NCI-H2196 (cell line): ENCODE measurements at regions not wholly inside any gene's neighbourhood (a gene's known extent, or its start where the extent isn't known, plus 50 kb on each side); places are given as distances from the start of the nearest gene placed in this dataset.
"Not testable (repeated sequence)": the region's sequence is repeated elsewhere in the genome, so short reads cannot be mapped to it uniquely, and the experiment has no call there.

Experiments used
- DNase-seq: peaks from one replicate; lab custom pipeline; 2025; ENCODE audit not compliant: unreplicated experiment; lab: John Stamatoyannopoulos, UW

DNA sequence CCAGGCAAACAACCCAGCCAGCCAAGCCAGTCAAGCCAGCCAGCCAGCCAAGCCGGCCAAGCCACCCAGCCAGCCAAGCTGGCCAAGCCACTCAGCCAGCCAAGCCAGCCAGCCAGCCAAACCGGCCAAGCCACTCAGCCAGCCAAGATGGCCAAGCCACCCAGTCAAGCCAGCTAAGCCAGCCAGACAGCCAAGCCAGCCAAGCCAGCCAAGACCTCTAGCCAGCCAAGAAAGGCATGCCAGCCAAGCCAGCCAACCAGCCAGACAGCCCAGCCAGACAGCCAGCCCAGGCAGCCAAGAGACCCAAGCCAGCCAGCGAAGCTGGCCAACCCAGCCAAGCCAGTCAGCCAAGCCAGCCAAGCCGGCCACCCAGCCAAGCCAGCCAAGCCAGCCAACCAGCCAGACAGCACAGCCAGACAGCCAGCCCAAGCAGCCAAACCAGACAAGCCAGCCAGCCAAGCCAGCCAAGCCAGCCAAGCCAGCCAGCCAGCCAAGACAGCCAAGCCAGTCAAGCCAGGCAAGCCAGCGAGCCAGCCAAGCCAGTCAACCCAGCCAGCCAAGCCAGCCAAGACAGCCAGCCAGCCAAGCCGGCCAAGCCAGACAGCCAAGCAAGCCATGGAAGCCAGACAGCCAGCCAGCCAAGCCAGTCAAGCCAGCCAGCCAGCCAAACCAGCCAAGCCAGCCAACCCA lies 1598.0 kb downstream of the RPIA start:
- not testable (repeated sequence) for DNase-seq

DNA sequence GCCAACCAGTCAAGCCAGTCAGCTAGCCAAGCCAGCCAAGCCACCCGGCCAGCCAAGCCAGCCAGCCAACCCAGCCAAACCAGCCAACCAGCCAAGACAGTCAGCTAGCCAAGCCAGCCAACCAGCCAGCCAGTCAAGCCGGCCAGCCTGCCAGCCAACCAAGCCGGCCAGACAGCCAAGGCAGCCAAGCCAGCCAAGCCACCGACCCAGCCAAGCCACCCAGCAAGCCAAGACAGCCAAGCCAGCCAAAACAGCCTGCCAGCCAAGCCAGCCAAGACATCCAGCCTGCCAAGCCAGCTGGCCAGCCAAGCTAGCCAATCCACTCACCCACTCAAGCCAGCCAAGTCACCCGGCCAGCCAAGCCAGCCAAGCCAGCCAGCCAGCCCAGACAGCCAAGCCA lies 1599.2 kb downstream of the RPIA start:
- DNase-seq, result not testable (repeated sequence)

DNA sequence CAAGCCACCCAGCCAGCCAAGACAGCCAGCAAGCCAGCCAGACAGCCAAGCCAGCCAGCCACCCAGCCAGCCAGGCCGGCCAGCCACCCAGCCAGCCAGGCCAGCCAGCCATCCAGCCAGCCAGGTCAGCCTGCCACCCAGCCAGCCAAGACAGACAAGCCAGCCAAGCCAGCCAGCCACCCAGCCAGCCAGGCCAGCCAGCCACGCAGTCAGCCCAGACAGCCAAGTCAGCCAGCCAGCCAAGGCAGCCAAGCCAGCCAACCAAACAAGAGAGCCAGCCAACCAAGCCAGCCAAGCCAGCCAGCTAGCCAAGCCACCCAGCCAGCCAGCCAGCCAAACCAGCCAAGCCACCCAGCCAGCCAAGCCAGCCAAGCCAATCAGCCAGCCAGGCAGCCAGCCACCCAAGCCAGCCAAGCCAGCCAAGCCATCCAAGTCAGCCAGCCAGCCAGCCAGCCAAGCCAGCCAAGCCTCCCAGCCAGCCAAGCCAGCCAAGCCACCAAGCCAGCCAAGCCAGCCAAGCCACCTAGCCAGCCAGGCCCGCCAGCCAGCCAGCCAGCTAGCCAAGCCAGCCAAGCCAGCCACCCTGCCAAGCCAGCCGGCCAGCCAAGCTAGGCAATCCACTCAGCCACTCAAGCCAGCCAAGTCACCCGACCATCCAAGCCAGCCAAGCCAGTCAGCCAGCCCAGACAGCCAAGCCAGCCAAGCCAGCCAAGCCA lies 1599.9 kb downstream of the RPIA start:
- DNase-seq, result not testable (repeated sequence)

DNA sequence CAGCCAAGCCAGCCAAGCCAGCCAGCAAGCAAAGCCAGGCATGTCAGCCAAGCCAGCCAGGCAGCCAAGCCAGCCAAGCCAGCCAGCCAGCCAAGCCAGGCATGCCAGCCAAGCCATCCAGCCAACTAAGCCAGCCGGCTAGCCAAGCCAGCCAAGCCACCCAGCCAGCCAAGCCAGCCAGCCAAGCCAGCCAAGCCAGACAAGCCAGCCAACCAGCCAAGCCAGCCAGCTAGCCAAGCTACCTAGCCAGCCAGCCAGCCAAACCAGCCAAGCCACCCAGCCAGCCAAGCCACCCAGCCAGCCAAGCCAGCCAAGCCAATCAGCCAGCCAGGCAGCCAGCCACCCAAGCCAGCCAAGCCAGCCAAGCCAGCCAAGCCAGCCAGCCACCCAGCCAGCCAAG lies 1600.5 kb downstream of the RPIA start:
- not testable (repeated sequence) for DNase-seq

DNA sequence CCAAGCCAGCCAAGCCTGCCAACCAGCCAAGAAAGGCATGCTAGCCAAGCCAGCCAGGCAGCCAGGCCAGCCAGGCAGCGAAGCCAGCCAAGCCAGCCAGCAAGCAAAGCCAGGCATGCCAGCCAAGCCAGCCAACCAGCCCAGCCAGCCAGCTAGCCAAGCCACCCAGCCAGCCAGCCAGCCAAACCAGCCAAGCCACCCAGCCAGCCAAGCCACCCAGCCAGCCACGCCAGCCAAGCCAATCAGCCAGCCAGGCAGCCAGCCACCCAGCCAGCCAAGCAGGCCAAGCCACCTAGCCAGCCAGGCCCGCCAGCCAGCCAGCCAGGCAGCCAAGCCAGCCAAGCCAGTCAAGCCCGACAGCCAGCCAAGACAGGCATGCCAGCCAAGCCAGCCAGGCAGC lies 1601.0 kb downstream of the RPIA start:
- not testable (repeated sequence) for DNase-seq

DNA sequence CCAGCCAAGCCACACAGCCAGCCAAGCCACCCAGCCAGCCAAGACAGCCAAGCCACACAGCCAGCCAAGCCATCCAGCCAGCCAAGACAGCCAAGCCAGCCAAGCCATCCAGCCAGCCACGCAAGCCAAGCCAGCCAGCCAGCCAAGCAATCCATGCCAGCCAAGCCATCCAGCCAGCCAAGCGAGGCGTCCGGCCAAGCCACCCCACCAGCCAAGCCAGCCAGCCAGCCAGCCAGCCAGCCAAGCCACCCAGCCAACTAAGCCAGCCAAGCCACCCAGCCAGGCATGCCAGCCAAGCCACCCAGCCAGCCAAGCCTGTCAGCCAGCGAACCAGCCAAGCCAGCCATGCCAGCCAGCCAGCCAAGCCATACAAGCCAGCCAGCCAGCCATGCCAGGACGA lies 1601.8 kb downstream of the RPIA start:
- DNase-seq, result not testable (repeated sequence)

DNA sequence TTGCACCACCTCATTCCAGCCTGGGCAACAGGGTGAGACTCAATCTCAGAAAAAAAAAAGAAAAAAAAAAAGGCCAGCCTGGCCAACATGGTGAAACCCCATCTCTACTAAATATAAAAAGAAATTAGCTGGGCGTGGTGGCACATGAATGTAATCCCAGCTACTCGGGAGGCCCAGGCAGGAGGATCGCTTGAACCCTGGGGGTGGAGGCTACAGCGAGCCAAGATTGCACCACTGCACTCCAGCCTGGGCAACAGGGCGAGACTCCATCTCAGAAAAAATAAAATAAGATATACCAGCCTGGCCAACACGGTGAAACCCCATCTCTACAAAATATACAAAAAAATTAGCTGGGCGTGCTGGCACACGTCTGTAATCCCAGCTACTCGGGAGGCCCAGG lies 1602.3 kb downstream of the RPIA start:
- not testable (repeated sequence) for DNase-seq

DNA sequence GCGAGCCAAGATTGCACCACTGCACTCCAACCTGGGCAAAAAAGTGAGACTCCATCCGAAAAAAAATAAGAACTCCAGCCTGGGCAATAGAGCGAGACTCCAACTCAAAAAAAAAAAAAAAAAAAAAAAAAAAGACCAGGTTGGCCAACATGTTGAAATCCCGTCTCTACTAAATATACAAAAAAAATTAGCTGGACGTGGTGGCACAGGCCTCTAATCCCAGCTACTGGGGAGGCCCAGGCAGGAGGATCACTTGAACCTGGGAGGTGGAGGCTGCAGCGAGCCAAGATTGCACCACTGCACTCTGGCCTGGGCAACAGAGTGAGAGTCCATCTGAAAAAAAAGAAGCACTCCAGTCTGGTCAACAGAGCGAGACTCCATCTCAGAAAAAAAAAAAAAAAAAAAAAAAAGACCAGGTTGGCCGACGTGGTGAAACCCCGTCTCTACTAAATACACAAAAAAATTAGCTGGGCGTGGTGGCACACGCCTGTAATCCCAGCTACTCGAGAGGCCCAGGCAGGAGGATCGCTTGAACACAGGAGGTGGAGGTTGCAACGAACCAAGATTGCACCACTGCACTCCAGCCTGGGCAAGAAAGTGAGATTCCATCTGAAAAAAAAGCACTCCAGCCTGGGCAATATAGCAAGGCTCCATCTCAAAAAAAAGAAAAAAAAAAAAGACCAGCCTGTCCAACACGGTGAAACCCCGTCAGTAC lies 1603.7 kb downstream of the RPIA start:
- not testable (repeated sequence) for DNase-seq

DNA sequence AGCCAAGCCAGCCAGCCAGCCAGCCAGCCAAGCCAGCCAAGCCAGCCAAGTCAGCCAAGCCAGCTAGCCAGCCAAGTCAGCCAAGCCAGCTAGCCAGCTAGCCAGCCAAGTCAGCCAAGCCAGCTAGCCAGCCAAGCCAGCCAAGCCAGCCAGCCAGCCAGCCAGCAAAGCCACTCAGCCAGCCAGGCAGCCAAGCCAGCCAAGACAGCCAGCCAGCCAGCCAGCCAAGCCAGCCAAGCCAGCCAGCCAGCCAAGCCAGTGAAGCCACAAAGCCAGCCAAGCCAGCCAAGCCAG lies 1605.0 kb downstream of the RPIA start:
- not testable (repeated sequence) for DNase-seq

DNA sequence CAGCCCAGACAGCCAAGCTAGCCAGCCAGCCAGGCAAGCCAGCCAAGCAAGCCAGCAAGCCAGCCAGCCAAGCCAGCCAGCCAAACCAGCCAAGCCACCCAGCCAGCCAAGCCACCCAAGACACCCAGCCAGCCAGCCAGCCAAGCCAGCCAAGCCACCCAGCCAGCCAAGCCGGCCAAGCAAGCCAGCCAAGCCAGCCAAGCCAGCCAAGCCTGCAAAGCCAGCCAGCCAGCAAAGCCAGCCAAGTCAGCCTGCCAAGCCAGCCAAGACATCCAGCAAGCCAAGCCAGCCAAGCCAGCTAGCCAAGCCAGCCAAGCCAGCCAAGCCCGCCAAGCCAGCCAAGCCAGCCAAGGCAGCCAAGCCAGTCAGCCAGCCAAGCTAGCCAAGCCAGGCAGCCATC lies 1606.2 kb downstream of the RPIA start:
- DNase-seq, result not testable (repeated sequence)

DNA sequence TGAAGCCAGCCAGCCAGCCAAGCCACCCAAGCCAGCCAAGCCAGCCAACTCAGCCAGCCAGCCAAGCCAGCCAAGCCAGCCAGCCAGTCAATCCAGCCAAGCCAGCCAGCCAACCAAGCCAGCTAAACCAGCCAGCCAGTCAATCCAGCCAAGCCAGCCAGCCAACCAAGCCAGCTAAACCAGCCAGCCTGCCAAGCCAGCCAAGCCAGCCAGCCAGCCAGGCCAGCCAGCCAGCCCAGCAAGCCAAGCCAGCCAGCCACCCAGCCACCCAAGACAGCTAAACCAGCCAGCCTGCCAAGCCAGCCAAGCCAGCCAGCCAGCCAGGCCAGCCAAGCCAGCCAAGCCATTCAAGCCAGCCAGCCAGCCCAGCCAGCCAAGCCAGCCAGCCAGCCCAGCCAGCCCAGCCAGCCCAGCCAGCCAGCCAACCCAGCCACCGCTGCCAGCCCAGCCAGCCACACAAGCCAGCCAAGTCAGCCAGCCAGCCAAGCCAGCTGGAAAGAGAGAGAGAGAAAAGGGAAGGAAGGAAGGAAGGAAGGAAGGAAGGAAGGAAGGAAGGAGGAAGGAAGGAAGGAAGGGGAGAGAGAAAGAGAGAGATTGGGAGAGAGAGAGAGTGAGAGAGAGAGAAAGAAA lies 1606.8 kb downstream of the RPIA start:
- not testable (repeated sequence) for DNase-seq

DNA sequence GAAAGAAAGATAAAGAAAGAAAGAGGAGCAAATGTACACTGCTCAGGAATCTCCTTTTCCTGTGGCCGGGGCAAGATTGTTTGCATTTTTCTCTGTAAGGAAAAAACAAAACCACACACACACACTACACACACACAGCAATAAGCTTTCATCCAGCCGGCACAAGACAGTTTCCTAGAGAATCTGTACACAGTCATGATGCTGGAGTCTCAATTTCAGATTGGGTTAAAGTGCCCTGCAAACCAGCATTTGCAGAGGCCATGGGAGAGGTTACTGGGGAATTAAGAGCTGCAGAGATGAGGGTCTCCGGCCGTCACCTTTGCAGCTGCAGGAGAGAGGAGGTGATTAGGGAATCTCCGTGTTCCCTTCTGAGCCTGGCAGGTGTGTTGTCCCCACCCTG lies 1607.5 kb downstream of the RPIA start:
- not testable (repeated sequence) for DNase-seq

DNA sequence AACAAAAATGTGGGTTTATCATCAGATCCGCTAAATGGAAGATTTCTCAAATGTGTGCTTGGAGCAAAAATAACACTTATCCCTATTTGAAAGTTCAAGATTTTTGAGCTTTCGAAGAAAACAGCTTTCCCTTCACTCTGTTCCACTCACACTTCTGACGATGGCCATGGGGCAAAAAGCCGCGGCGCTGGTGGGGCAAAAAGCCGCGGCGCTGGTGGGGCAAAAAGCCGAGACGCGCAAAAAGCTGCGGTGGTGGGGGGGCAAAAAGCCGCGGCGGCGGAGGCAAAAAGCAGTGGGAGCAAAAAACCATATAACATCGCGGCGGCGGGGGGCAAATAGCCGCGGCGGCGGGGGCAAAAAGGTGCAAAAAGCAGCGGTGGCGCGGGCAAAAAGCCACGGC lies 1631.5 kb downstream of the RPIA start:
- not testable (repeated sequence) for DNase-seq

DNA sequence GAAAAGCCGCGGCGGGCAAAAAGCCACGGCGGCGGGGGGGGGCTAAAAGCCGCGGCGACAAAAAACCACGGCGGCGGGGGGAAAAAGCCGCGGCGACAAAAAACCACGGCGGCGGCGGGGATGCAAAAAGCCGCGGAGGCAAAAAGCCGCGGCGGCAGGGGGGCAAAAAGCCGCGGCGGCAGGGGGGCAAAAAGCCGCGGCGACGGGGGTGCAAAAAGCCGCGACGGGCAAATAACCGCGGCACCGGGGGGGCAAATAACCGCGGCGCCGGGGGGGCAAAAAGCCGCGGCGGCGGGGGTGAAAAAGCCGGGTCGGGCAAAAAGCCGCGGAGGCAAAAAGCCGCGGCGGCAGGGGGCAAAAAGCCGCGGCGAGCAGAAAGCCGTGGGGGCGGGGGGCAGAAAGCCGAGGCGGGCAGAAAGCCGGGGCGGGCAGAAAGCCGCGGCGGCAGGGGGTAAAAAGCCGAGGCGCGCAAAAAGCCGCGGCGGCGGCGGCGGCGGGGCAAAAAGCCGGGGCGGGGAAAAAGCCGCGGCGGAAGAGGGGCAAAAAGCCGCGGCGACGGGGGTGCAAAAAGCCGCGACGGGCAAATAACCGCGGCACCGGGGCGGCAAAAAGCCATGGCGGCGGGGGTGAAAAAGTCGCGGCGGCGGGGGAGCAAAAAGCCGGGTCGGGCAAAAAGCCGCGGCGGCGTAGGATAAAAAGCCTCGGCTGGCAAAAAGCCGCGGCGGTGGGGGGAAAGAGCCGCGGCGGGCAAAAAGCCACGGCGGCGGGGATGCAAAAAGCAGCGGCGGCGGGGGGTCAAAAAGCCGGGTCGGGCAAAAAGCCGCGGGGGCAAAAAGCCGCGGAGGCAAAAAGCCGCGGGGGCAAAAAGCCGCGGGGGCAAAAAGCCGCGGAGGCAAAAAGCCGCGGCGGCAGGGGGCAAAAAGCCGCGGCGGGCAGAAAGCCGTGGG lies 1632.4 kb downstream of the RPIA start:
- DNase-seq, result not testable (repeated sequence)

DNA sequence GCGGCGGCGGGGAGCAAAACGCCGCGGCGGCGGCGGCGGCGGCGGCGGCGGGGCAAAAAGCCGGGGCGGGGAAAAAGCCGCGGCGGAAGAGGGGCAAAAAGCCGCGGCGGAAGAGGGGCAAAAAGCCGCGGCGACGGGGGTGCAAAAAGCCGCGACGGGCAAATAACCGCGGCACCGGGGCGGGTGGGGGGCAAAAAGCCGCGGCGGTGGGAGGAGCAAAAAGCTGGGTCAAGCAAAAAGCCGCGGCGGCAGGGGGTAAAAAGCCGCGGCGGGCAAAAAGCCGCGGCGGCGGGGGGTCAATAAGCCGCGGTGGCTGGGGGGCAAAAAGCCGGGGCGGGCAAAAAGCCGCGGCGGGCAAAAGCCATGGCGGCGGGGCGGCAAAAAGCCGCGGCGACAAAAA lies 1633.2 kb downstream of the RPIA start:
- DNase-seq, result not testable (repeated sequence)

DNA sequence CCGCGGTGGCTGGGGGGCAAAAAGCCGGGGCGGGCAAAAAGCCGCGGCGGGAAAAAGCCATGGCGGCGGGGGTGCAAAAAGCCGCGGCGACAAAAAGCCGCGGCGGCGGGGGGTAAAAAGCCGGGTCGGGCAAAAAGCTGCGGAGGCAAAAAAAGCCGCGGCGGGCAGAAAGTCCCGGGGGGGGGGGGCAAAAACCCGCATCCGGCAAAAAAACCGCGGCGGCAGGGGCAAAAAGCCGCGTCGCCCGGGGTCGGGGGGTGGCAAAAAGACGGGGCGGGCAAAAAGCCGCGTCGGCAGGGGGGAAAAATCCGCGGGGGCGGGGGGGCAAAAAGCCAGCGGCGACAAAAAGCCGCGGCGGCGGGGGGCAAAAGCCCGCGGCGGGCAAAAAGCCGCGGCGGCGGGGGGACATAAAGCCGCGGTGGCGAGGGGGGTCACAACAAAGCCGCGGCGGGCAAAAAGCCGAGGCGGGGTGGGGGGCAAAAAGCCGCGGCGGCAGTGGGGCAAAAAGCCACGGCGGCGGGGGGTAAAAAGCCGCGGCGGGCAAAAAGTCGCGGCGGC lies 1634.4 kb downstream of the RPIA start:
- not testable (repeated sequence) for DNase-seq

DNA sequence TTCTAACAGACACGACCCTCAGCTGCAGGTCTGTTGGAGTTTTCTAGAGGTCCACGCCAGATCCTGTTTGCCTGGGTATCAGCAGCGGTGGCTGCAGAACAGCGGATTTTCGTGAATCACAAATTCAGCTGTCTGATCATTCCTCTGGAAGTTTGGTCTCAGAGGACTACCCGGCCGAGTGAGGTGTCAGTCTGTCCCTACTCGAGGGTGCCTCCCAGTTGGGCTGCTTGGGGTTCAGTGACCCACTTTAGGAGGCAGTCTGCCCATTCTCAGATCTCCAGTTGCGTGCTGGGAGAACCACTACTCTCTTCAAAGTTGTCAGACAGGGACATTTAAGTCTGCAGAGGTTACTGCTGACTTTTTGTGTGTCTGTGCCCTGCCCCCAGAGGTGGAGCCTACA lies 1664.1 kb downstream of the RPIA start:
- not testable (repeated sequence) for DNase-seq

DNA sequence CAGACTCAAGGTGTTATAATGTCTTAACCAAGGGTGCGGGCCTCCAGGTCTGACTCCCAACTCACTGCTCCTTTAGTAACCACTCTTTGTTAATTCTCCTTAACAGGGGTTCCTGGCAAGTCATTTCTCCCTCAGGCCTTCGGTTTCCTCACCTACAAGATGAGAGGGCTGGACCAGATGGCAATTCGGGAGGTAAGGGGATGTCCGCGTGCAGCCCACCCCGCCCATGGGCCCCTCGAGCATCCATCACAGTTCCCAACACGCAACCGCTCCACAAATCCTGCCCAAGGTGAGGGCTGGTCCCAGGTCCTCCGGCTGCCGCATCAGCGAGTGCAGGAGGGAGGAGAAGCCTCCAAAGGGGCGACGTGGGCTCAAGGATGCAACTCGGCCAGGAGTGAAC lies 1667.9 kb downstream of the RPIA start:
- not testable (repeated sequence) for DNase-seq

DNA sequence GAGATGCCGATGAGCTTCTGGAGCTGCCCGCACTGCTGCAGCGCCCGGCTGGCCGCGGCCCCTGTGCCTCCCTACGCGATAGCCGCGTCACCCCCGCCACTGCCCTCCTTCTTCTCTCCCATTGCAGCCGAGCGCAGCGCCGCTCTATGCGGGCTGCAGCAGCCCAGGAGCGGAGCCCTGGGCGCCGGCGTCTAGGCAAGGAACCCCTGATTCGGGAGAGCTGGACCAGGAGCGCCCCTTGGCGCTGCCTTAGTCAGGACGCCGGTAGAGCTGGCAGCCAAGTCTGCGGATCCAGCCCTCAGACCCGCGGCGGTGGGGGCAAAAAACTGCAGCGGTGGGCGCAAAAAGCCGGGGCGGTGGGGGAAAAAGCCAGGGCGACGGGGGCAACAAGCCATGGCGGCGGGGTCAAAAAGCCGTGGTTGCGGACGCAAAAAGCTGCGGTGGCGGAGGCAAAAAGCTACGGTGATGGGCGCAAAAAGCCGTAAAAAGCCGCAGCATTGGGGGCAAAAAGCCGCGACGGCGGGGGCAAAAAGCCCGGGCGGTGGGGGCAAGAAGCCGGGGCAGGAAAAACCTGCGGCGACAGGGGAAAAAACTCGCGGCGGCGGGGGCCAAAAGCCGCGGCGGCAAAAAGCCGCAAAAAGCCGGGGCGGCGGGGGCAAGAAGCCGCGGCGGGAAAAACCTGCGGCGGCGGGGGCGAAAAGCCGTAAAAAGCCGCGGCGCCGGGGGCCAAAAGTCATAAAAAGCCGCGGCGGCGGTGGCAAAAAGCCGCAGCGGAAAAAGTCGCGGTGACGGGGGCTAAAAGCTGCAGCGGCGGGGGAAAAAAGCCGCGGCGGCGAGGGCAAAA lies 1668.6 kb downstream of the RPIA start:
- not testable (repeated sequence) for DNase-seq
